HG02798 (cell line): ENCODE measurements at regions not wholly inside any gene's neighbourhood (a gene's known extent, or its start where the extent isn't known, plus 50 kb on each side); places are given as distances from the start of the nearest gene placed in this dataset.

Experiments used
- ATAC-seq: cut with Tn5 transposase; IDR thresholded peaks from one replicate; pipeline ENCODE4 v1.9.1; 2021; ENCODE audit warnings: mild to moderate bottlenecking; ENCODE audit not compliant: unreplicated experiment, poor library complexity

GRCh38 chr1:200323856-200324400, 85.9 kb downstream of the ZNF281 start:
- no peak for ATAC-seq

- no peak for ATAC-seq
These were observed 90.7 kb downstream of the ZNF281 start for GRCh38 chr1:200319148-200319547.

- no peak for ATAC-seq
These were observed 92.6 kb downstream of the ZNF281 start for GRCh38 chr1:200317236-200317635.

- ATAC-seq = no peak
These were observed 93.6 kb downstream of the ZNF281 start for GRCh38 chr1:200316148-200316803.

GRCh38 chr1:200314085-200314750, 95.6 kb downstream of the ZNF281 start:
- ATAC-seq = no peak

GRCh38 chr1:200311256-200311655, 98.6 kb downstream of the ZNF281 start:
- no peak for ATAC-seq

GRCh38 chr1:200310824-200311223, 99.0 kb downstream of the ZNF281 start:
- no peak for ATAC-seq

- no peak for ATAC-seq
These were observed 102.1 kb downstream of the ZNF281 start for GRCh38 chr1:200307755-200308066.

- peak; percentile 35 for ATAC-seq
These were observed 102.7 kb downstream of the ZNF281 start for GRCh38 chr1:200306944-200307754.

- peak; percentile 28 for ATAC-seq
These were observed 104.0 kb downstream of the ZNF281 start for GRCh38 chr1:200305806-200306205.

GRCh38 chr1:200304171-200304570, 105.7 kb downstream of the ZNF281 start:
- no peak for ATAC-seq

GRCh38 chr1:200302921-200303290, 106.9 kb downstream of the ZNF281 start:
- no peak for ATAC-seq

- peak; percentile 71 for ATAC-seq
These were observed 107.5 kb downstream of the ZNF281 start for GRCh38 chr1:200302192-200302920.

- ATAC-seq = no peak
These were observed 108.7 kb downstream of the ZNF281 start for GRCh38 chr1:200301152-200301551.

GRCh38 chr1:200299571-200299970, 110.3 kb downstream of the ZNF281 start:
- no peak for ATAC-seq

GRCh38 chr1:200298242-200298641, 111.6 kb downstream of the ZNF281 start:
- ATAC-seq = no peak

GRCh38 chr1:200296091-200296661, 113.7 kb downstream of the ZNF281 start:
- no peak for ATAC-seq

GRCh38 chr1:200294241-200294640, 115.6 kb downstream of the ZNF281 start:
- no peak for ATAC-seq

- no peak for ATAC-seq
These were observed 117.1 kb downstream of the ZNF281 start for GRCh38 chr1:200292699-200293098.

GRCh38 chr1:200291106-200291505, 118.7 kb downstream of the ZNF281 start:
- no peak for ATAC-seq
